Kidney (tissue), 13 donors: ENCODE measurements at regions not wholly inside any gene's neighbourhood (a gene's known extent, or its start where the extent isn't known, plus 50 kb on each side); places are given as distances from the start of the nearest gene placed in this dataset.

Source experiments
- DNase-seq, 5 donors: peaks; one replicate each; pipeline ENCODE4 v3.0.0-alpha.2; 2013 to 2020
- FAIRE-seq: peaks from 2 replicates; lab custom pipeline; 2012; peaks lifted over from hg19 to GRCh38; lab: Jason Lieb, UNC
- H3K27ac ChIP-seq, 2 donors: one replicate each; pipeline ENCODE4 v1.7.0; 2013; ENCODE audit warnings: low read depth in 2 of 2, low read length in 2 of 2, inconsistent platforms in 1 of 2
- H3K27me3 ChIP-seq: one replicate; pipeline ENCODE4 v1.7.1; 2013; ENCODE audit warnings: low read length, inconsistent platforms; ENCODE audit not compliant: control insufficient read depth, insufficient read depth
- H3K36me3 ChIP-seq, 3 donors: one replicate each; pipeline versions ENCODE4 v1.7.0 to v1.7.1; 2013; ENCODE audit warnings: low read length in 3 of 3, control low read depth in 1 of 3, inconsistent platforms in 1 of 3; ENCODE audit not compliant: insufficient read depth in 3 of 3, control insufficient read depth in 2 of 3
- H3K4me1 ChIP-seq, 3 donors: one replicate each; pipeline versions ENCODE4 v1.7.0 to v1.7.1; 2013; ENCODE audit warnings: low read length in 3 of 3, inconsistent platforms in 1 of 3, low read depth in 1 of 3; ENCODE audit not compliant: control insufficient read depth in 2 of 3, insufficient read depth in 2 of 3
- H3K4me3 ChIP-seq, 3 donors: one replicate each; pipeline versions ENCODE4 v1.7.0 to v1.8.1; 2013; ENCODE audit warnings: low read length in 3 of 3, control low read depth in 1 of 3, inconsistent platforms in 1 of 3
- H3K9ac ChIP-seq, 3 donors: one replicate each; pipeline versions ENCODE4 v1.7.0 to v1.7.1; 2013; ENCODE audit warnings: low read length in 3 of 3, control low read depth in 1 of 3, inconsistent platforms in 1 of 3
- H3K9me3 ChIP-seq, 3 donors: one replicate each; pipeline versions ENCODE4 v1.7.0 to v1.7.1; 2013; ENCODE audit warnings: low read length in 3 of 3, control low read depth in 1 of 3, inconsistent platforms in 1 of 3; ENCODE audit not compliant: control insufficient read depth in 2 of 3, insufficient read depth in 1 of 3
- intact Hi-C: fragments of 100-400 bp; cut with DNase I; formaldehyde crosslinking; loops from one replicate; pipeline ENCODE4 v1.11.1; 2022
- TF ChIP-seq, protein P1 (sequence below): IDR thresholded peaks from 3 replicates; pipeline ENCODE4 v1.5.1; 2012; ENCODE audit warnings: mild to moderate bottlenecking, moderate library complexity, borderline replicate concordance; ENCODE audit not compliant: insufficient read depth; ENCODE audit errors: extremely low read depth
- donor health status: control.
- donor health status: control.
- donor health status: control.
- donor health status: control.
- donor health status: control.
- donor health status: DM: yes; HTN: yes; CAD: no.
- donor health status: Normal renal cell carcinoma (clear cell type).

GRCh38 chr3:157810924-157811718 lies 295.1 kb downstream of the SHOX2 start:
- H3K4me1 ChIP-seq, result no peaks in the 10 kb centered on the region
- H3K9me3 ChIP-seq, result no peaks in the 10 kb centered on the region
- H3K9ac ChIP-seq, result no peak overlapping the region
- no peak overlapping the region for H3K27ac ChIP-seq
- intact Hi-C loops, result no loop called here
- TF ChIP-seq, protein P1, sequence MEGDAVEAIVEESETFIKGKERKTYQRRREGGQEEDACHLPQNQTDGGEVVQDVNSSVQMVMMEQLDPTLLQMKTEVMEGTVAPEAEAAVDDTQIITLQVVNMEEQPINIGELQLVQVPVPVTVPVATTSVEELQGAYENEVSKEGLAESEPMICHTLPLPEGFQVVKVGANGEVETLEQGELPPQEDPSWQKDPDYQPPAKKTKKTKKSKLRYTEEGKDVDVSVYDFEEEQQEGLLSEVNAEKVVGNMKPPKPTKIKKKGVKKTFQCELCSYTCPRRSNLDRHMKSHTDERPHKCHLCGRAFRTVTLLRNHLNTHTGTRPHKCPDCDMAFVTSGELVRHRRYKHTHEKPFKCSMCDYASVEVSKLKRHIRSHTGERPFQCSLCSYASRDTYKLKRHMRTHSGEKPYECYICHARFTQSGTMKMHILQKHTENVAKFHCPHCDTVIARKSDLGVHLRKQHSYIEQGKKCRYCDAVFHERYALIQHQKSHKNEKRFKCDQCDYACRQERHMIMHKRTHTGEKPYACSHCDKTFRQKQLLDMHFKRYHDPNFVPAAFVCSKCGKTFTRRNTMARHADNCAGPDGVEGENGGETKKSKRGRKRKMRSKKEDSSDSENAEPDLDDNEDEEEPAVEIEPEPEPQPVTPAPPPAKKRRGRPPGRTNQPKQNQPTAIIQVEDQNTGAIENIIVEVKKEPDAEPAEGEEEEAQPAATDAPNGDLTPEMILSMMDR, result no peak
- no peak overlapping the region for H3K4me3 ChIP-seq
- no peaks in the 10 kb centered on the region for H3K36me3 ChIP-seq
- no peak for FAIRE-seq
- no peaks in the 10 kb centered on the region for H3K27me3 ChIP-seq
- no peak for DNase-seq

DNA sequence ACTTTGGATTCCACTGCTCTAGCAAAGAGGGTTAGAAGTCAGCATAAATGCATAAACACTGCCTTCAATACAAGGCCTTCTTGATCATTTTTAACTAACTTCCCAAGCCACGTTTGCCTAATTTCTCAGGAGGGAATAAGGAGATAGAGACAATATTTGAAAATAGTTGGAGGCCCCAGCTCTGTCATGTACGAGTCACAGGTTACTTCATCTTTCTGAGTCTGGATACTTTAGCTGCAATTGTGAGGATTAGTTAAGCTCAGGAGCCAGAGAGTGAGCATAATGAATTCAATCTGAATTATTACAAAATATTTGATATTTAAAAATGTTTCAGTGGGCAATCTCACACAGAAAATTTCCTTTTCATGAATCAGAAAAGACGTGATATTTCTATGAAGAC lies 298.9 kb downstream of the SHOX2 start:
- H3K9me3 ChIP-seq, result no peaks in the 10 kb centered on the region
- TF ChIP-seq, protein P1, result no peak
- H3K4me1 ChIP-seq, result no peaks in the 10 kb centered on the region
- H3K27me3 ChIP-seq, result no peaks in the 10 kb centered on the region
- H3K36me3 ChIP-seq, result no peaks in the 10 kb centered on the region
- no peak overlapping the region for H3K27ac ChIP-seq
- H3K4me3 ChIP-seq, result no peak overlapping the region
- no peak overlapping the region for H3K9ac ChIP-seq
- intact Hi-C loops, result no loop called here
- DNase-seq (no peak), FAIRE-seq (no peak)

DNA sequence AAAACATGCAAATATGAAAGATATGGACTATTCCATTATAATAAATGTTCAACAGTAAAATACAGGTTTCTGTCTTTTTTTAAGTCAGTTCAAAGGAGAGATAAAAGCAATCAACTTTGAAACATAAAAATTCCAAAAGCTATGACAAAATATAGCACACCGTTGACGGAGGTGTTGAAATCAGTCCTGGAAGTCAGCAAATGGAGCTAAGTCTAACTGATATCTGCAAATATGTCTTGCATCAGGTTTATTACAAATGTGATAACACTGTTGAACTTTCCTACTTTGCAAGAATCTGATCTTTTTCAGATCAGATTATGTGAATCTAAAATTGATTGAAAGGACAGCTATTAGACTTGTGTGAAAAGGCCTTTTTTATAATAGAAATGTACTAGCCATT lies 300.7 kb downstream of the SHOX2 start:
- no peaks in the 10 kb centered on the region for H3K4me1 ChIP-seq
- no peak for FAIRE-seq
- intact Hi-C loops, result no loop called here
- H3K9me3 ChIP-seq, result no peaks in the 10 kb centered on the region
- no peaks in the 10 kb centered on the region for H3K36me3 ChIP-seq
- no peak for DNase-seq
- no peaks in the 10 kb centered on the region for H3K27me3 ChIP-seq
- no peak overlapping the region for H3K27ac ChIP-seq
- TF ChIP-seq, protein P1, result no peak
- no peak overlapping the region for H3K4me3 ChIP-seq
- H3K9ac ChIP-seq, result no peak overlapping the region
